ENCODE measurements at regions not wholly inside any gene's neighbourhood (a gene's known extent, or its start where the extent isn't known, plus 50 kb on each side); places are given as distances from the start of the nearest gene placed in this dataset.

DNA sequence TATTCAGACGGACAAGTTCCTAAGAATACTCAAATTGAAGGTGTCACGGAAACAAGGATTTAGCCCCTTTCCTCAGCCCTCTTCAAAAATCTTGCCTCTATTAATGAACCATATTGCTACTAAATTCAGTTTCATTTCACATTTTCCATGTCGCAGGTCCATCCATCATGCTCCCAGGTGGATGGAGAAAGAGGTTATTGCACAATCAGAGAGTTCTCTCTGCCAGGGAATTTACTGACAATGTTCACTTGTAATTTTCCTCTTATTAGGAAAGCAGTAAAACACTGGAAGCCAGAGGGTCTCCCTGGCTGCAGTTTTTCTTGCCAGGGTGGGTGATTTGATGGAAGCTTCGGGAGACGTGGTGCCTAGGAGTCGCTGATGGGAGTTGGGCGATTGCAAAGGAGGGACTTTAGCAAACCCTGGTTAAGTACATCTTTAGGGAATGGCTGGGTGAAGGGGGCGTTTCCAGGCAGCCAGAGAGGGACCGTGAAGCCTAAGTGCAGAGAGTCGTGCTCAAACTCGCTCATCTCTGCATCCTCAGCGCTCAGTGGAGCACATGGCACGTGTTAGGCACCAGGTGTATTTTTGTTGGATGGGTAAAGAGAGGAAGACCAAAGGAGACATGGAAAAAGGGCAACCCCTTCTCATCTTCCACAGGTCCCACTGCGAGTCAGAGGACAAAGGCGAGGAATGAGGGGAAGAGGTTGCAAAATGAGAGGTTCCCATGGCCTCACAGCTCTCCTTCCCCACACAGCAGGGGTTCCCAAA lies 321.9 kb upstream of the CDH4 start:
- no peak for DNase-seq

DNA sequence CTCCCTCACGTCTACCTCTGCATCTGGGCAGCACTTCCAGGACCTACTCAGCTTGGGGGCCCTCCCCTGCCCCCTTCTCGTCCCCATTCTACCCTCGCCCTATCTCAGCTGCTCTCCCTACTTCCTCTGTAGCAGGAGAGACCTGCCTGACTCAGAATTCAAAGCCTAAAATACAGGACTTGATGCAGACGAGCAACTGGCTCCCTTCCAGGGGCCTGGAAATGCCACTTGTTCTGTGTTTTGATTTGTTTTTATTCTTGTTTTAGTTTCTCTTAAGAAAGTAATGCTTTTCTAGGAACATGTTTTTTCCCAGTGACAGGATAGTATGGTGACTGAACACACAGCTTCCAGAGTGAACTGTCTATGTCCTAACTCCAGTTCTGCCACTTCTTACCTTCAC lies 320.4 kb upstream of the CDH4 start:
- no peak for DNase-seq

DNA sequence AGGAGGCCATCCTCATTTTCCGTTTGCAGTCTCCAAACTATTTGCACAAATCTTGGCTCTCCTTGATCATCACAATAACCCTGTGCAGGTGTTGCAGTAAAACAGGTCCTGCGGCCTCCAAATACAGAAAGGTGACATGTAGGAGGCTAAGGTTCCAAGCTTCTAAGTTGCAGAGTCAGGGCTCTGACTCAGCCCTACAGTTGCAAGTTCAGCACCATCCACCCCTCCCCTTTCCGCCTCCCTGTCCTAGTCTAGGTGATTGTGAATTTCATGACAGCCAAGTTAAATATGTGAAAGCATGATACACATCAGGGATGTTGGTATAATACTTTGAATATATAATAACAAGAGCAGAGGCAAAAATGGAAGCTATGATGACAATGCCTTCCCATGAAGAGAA lies 317.3 kb upstream of the CDH4 start:
- no peak for DNase-seq

DNA sequence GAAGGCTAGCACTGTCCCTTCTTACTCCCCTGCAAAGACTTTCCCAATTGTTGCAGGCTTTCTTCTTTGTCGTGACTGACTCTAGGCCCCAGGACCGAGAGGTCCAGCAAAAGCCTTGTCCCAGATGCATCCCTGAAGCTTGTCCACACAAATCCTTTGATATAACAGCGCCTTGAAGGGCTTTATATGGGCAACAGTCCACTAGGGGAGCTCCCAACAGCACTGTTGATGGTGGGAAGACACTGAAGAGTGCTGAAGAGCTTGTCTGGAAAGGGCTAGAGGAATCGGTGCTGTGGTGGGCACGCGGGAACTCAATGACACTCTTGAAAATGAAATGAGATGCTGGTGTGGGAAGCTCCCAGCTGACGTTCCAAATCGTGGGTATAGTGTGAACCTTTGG lies 316.1 kb upstream of the CDH4 start:
- DNase-seq: no peak

DNA sequence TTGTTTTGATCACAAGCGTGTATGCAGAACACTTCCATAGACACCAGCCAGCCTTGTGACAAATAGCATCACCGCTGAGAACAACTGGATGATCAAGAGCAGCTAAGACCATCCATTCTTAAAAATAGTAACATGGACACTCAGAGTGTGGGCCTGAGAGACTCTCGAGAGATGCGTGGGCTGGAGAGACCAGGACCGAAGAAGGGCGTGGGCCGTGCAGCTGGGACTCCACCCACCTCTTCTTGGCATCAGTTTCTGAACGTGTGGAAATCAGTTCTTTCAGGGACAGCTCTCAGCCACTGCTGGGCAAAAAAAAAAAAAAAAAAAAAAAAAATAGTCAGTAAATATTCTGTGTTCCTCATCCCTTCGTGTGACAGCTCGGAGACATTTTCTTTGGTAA lies 314.5 kb upstream of the CDH4 start:
- no peak for DNase-seq

DNA sequence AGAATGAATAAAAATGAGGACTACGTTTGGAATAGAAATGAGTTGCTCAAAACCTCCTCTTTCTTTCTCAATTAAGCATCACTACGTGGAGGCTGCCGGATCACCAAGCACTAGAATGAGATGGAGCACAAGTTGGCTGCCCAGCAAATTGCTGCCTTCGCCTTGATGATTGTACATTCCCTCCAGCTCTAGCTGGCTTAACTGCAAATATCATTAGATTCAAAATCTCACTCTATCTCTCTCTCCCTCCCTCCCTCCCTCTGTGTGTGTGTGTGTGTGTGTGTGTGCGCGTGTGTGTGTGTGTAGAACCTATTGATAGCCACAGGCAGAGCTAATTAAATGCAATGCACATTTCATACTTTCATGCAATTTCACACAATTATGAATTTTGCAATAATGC lies 310.7 kb upstream of the CDH4 start:
- DNase-seq: no peak

DNA sequence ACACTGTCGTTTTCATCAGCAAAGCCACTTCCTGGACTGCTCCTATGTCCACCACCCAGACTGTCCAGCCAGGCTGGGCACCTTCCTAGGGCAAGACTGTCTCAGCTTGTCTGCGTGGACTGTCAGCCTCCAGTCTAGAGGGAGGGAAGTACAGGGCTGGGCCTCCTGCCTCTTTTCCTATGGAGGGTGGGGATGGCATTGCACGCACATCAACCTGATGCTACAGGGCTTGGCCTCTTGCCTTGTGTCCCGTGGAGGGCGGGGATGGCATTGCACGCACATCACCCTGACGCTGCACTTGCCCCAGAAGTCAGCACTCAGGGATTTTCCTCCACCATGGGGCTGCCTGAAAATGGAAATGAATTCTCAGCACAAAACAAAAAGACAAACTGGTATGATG lies 304.2 kb upstream of the CDH4 start:
- no peak for DNase-seq

DNA sequence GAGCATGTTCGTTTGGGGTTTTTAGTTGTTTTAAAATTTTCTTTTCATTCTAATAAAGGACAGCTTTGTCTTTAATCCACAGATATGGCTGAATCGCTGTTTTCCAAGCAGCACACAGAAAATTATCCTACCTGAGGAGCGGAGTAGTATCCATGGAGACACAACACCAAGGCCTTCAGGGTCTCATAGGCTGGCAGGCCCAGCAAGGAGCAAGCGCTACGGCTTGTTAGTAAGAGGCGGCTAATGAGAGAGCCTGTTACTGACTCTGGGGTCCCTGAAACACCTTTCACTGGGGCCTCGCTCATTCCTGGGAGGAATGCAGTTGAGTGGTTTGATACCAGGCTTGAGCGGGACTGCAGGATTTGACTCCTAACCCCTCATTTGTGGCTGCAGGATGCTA lies 303.8 kb upstream of the CDH4 start:
- DNase-seq: no peak

DNA sequence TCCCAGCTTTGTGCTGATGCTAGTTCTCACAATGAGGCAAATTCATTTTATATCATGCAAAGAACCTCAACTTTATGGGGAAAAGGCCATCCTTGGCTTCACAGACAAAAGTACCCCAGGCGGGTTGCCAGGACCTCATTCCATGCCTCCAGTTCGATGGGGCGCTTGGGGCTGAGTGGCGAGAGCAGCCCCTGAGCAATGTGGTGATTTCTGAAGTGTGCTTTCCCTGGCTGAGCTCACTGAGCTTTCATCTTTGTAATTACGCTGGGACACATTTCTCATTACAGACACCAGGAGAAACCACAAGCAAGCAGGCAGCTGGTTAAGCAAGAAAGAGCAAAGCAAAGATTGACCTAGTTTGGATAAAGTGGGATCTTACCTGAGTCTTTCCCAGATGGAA lies 301.5 kb upstream of the CDH4 start:
- no peak for DNase-seq

DNA sequence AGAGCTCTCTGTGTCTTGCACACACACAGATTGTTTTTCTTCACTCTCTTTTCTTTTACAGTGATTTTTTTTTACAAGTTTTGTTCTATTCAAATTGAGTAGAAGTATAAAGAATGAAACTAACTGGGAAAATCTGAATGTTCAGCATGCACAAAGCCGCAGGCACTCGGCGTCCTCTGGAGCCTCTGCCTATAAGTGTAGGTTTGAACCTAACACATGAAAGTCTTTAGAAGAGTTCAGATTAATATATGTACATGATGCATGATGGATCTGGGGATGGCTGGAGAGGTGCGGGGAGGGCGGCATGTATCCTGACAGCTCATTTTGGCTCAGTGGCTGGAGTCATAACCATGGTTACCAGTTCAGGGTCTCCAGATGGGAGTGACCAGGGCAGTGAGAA lies 301.1 kb upstream of the CDH4 start:
- DNase-seq: no peak

DNA sequence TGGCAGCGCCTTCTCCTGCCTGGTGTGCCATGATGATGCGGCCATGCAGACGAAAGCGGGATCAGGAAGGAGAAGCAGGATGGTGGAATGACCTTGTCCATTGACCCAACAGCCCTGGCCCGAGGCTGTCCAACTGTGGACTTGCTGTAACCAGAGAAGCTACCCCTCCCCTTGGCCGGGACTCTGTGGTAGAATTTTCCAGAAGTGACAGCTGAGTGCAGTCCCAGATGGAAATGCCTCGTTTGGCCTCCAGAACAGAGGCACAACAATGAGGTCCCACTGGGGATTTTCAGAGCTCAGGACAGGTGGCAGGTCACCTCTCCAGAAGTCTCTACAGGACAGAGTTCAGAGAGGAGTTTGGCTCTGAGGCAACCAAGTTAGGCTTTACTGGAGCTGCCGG lies 299.2 kb upstream of the CDH4 start:
- no peak for DNase-seq

DNA sequence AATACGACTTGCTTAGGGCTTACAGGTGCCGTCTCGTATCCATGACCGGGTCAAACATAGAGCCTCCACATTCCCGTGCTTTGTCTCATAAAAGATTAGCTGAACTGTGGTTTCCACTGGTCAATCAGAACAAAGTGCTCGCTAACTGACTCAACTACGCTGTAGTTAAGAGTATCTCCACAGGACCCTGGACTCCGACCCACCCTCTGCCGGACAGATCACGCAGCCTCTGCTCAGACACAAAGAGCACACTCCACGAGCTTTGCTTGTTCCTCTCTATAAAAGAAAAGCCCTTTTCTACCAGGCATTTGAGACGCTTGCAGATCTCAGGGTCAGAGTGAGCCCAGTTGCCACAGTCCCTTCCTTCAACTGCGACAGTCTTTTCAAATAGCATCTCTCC lies 298.7 kb upstream of the CDH4 start:
- no peak for DNase-seq

DNA sequence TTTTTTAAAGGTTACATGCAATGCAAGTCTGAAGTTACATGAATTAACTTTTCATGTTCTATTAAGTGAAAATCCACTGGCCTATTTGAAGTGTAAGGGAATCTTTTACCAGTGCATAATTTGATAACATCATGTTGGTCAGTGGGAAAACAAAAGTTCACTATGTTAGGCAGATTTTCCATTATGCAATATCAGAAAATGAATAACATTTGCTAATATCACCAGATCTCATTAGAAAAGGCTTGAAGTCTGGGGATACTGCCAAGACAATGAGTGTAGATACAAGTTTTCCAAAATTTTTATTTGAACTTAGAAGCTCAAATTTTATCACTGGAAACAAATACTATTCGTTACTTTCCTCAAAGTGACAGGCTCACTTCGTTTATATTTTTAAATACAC lies 296.4 kb upstream of the CDH4 start:
- no peak for DNase-seq

DNA sequence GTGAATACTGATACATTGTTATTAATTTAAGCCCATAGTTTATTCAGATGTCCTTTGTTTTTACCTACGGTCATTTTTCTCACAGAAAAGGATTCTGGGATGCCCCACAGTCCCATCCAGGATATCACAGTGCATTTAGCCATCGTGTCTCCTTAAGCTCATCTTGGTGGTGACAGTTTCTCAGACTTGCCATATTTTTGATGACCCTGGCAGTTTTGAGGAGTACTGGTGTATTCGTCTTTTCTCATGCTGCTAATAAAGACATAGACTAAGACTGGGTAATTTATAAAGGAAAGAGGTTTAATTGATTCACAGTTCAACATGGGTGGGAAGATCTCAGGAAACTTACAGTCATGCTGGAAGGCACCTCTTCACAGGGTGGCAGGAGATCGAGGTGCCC lies 295.9 kb upstream of the CDH4 start:
- no peak for DNase-seq

DNA sequence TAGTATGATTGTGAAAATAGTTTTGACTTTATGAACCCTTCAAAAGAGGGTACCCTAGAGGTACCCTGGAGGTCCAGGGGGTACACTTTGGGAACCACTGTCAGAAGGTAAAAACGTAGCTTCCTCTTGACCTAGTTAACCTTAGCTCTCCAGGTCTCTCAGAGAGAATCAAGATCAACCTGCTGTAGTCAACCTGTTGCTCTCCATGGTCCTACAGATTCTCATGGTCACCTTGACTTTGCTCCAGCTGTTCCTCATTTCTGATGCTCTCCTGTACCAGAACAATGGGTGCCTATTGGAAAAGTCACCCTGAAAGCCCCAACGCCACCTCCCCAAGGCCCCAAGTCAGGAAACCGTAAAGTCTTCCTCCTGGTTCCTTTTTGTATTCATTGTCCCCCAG lies 294.4 kb upstream of the CDH4 start:
- DNase-seq: no peak

DNA sequence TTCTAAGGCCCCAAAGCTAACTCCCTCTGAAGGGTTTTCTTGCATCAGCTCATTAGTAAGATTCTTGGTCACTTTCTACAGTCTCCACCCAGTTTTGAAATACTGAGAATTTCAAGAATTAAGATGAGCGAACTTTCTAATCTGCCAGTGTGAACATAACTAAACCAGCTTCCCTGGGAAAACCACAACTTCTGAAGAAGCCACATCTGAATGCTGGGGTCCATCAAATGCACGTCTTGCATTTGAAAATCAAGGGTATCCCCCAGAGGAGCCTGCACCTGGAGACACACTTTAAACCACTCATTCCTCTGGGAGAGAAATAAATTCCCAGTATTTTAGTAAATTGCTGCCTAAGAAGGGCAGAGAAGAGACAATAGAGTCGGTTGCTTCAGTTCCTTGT lies 292.1 kb upstream of the CDH4 start:
- no peak for DNase-seq

DNA sequence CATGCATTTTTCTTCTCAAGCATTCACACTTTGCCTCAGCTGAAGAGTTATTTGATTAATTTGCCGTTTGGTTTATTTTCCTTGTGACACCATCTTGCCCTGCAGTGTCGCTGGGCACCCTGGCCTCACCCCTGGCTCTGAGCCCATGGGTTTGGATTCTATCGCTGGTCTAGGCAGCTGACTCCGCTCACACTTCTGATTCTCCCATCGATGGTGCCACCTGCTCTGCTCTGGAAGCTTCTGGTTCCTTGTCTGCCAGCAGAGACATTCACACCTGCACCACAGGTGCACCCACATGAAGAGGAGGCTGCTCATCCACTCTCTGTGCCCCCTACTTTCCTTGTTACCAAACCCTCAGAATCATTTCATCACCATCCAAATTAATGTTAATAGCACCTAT lies 291.6 kb upstream of the CDH4 start:
- no peak for DNase-seq

DNA sequence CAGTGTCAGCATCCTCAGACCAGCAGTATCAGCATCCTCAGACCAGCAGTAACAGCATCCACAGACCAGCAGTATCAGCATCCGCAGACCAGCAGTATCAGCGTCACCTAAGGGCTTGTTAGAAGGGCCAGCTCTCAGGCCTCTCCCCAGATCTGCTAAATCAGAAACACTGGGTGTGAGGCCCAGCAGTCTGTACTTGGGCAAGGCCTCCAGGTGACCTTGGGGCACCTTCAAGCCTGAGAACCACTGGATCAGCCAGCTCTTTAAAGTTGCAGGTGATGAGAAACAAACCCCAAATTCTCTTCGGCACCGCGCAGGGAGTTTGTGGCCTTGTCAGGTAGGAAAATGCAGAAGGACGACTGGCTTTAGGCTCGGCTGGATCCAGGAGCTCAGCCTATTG lies 290.5 kb upstream of the CDH4 start:
- no peak for DNase-seq

DNA sequence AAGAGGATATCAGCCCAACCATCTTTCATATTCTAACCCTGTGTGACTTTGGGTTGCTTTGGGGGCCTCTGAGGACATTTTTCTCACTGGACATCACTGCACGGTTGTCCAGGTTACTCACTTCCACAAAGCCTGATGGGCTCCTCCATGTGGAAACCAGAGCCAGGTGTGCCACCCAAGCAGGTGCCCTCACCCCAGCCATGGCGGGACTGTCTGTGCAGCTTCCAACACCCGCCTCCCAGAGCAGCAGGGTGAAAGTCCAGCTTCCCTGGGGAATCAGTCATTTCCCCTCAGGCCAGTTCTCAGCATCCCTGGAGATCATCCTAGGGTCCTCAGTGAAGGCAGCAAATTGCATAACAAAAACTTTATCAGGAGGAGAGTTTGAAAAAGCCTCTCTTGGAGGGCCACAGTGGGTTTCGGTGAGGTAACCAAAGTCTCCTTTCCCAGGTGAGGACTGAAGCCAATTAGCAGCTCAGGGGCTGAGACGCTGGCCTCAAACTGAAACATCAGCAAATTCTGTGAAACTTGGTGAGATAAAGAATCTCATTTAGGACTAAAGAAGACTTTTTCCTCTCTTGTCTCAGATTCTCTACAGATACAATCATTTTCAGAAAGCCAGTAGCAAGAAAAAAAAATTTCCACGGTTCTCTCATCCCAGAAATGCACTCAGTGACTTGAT lies 289.6 kb upstream of the CDH4 start:
- DNase-seq: no peak

DNA sequence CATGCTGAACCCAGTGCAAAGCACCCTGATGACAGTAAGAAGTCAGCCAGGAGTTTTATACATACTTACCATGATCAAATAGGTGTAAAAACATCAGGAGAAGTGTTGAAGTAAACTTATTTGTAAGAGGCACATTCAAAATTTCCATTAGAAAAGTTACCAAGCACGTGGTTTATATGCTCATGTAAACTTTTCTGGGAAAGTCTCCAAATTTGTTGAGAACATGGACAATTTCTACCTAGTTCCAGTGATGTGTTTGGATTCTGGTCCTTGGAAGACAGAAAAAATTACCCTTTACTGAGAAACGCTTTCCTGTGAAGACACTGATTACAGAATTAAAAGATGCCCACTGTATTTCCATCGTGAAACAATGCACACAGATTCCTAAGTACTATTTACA lies 288.9 kb upstream of the CDH4 start:
- no peak for DNase-seq

DNA sequence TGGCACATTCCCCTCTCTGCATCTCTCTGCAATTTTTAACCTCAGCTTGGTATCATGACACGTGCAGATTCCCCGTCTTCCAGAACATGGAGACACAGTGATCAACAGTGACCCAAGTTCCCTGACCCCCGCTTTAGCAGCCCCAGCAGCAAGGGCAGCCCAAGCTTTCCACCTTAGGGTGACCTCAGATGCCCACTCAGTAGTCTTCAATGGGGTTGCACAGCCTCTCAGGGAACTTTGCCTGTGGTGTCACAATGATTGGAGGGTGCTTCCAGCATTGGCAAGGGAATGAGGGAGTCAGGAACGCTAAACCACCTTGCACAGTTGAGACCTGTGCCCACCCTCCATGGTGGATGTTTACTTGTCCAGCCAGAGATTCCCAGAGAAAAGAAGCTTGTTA lies 287.1 kb upstream of the CDH4 start:
- DNase-seq: no peak

DNA sequence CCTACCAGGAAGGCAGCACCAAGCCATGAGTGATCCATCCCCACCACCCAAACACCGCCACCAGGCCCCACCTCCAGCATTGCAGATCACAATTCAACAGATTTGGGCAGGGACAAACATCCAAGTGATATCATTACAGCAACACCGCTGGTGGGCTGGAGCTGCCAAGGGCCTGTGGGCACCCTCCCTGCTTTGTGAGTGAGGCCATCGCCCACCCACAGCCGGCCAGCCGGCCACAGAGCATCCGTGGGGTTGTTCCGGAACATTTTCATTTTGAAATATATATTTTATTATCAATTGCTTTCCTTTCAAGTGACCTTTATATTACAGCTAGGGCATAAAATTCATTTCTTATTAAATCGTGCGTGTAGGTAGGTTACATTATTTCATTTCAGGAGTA lies 286.0 kb upstream of the CDH4 start:
- no peak for DNase-seq

DNA sequence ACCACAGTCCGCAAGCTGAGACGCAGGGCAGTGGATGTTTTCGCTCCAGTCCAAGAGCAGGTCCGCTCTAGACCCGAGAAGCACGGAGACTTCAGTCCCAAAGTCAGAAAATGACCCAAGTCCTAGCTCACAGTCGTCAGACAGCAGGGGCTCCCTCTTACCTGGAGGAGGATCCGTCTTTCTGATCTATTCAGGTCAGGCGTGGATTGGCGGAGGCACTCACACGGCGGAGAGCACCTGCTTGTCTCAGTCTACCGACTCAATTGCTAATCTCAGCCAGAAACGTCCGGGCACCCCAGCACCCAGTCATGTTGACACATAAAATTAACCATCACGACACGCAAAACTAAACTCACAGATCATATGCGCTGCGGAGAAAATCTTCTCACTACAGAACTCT lies 285.3 kb upstream of the CDH4 start:
- DNase-seq: no peak

DNA sequence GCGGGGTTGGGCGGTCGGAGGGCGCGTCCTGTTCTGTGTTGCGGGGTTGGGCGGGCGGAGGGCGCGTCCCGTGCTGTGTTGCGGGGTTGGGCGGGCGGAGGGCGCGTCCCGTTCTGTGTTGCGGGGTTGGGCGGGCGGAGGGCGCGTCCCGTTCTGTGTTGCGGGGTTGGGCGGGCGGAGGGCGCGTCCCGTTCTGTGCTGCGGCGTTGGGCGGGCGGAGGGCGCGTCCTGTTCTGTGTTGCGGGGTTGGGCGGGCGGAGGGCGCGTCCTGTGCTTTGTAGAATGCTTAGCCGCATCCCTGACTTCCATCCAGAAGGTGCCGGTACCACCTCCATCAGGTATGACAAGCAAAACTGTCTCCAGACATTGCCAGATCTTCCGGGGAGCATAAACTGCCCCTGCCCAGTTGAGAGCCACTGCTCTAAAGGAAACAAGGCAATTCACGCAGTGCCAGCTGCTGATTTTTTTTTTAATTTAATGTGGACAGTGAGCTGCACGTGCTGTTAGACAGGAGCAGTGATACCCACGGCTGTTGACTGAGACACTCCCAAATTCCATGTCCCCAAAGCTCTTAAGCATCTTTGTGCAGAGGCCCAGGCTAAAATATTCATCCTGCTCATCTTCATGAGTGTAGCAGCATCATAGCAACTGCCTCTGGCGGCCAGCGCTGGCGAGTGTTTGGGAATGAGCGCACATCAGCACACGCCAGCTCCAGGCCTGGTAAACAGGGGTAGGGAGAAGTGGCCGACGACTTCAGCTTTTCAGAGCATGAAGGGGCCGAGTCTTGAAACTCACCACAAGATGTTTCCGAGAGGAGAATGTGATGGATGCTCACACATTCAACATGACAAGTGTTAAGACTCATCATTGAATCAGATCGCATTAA lies 284.4 kb upstream of the CDH4 start:
- DNase-seq: no peak
